ENCODE measurements at regions not wholly inside any gene's neighbourhood (a gene's known extent, or its start where the extent isn't known, plus 50 kb on each side); places are given as distances from the start of the nearest gene placed in this dataset.

GRCh38 chr16:5884339-5884738 lies 786.7 kb upstream of the EEF2KMT start:
- H3K27ac ChIP-seq (ENCODE audit: low read depth, low read length): no peak overlapping the region
- no peak overlapping the region for H3K4me2 ChIP-seq (ENCODE audit: low read length)
- peaks cover 0 to 5% of the 10 kb centered on the region in 2 experiments; a peak in 2 of 4 replicates for H3K9me3 ChIP-seq (ENCODE audit: control insufficient read depth in 1 of 2, insufficient read depth in 1 of 2, low read depth in 1 of 2, low read length in 2 of 2)
- no peak overlapping the region for H3K4me3 ChIP-seq (replicated peaks in 1 of 2; ENCODE audit: low read depth in 1 of 2, low read length in 2 of 2)
- ChIA-PET POLR2A (no interaction called here), RAD21 (ENCODE audit: low non-redundant PET in 1 of 2, low total read pairs in 2 of 2, uncharacterized antibody in 2 of 2, unreplicated experiment in 2 of 2) (no interaction called here), CTCF (no interaction called here)
- BruUV-seq (replicated peaks): no TSS peak
- H3K36me3 ChIP-seq (ENCODE audit: control insufficient read depth in 1 of 2, insufficient read depth in 2 of 2, low read length in 2 of 2): no peaks in the 10 kb centered on the region
- H3K9ac ChIP-seq (ENCODE audit: low read length): no peak overlapping the region
- no peaks in the 10 kb centered on the region for H3K9me2 ChIP-seq (ENCODE audit: insufficient read depth)
- H3K27me3 ChIP-seq (ENCODE audit: insufficient read depth, low read length): no peaks in the 10 kb centered on the region
- intact Hi-C loops (cut with micrococcal nuclease): no loop called here
- no peaks in the 10 kb centered on the region for H4K20me1 ChIP-seq (ENCODE audit: insufficient read depth)
- TF ChIP-seq, protein P1, sequence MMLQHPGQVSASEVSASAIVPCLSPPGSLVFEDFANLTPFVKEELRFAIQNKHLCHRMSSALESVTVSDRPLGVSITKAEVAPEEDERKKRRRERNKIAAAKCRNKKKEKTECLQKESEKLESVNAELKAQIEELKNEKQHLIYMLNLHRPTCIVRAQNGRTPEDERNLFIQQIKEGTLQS (IDR thresholded peaks at IDR 0.05): no peak
- TF ChIP-seq ZFX (IDR thresholded peaks at IDR 0.05): no peak
- no peak for TF ChIP-seq ZBTB33 (IDR thresholded peaks at IDR 0.05; ENCODE audit: extremely low read depth, insufficient replicate concordance, low read length)
- no peak for TF ChIP-seq SIN3A (IDR thresholded peaks at IDR 0.05; ENCODE audit: low read depth)
- TF ChIP-seq MAX (IDR thresholded peaks at IDR 0.05): no peak
- no peak for TF ChIP-seq FOSL1 (IDR thresholded peaks at IDR 0.05; ENCODE audit: low read depth)
- TF ChIP-seq ELF1 (IDR thresholded peaks at IDR 0.05; ENCODE audit: borderline replicate concordance, low read depth): no peak
- no peak for TF ChIP-seq SP1 (IDR thresholded peaks at IDR 0.05; ENCODE audit: low read depth)
- no peak for TF ChIP-seq CBX3 (IDR thresholded peaks at IDR 0.05; ENCODE audit: low read depth)
- TF ChIP-seq ZNF274 (IDR thresholded peaks at IDR 0.05; ENCODE audit: low read depth, low read length): no peak
- TF ChIP-seq REST (IDR thresholded peaks at IDR 0.05; ENCODE audit: low read depth): no peak
- DNase-seq (ENCODE audit: low read depth, low spot score) (no peak), ATAC-seq (no peak)
- no peaks in the 10 kb centered on the region for H3K4me1 ChIP-seq (ENCODE audit: control insufficient read depth in 1 of 2, insufficient read depth in 2 of 2, low read length in 2 of 2)
- H2AFZ ChIP-seq (ENCODE audit: low read depth, low read length, poor library complexity, severe bottlenecking): no peak overlapping the region
- no peaks in the 10 kb centered on the region for H3K79me2 ChIP-seq (ENCODE audit: insufficient read depth, low read length)
